ENCODE measurements at regions not wholly inside any gene's neighbourhood (a gene's known extent, or its start where the extent isn't known, plus 50 kb on each side); places are given as distances from the start of the nearest gene placed in this dataset.

DNA sequence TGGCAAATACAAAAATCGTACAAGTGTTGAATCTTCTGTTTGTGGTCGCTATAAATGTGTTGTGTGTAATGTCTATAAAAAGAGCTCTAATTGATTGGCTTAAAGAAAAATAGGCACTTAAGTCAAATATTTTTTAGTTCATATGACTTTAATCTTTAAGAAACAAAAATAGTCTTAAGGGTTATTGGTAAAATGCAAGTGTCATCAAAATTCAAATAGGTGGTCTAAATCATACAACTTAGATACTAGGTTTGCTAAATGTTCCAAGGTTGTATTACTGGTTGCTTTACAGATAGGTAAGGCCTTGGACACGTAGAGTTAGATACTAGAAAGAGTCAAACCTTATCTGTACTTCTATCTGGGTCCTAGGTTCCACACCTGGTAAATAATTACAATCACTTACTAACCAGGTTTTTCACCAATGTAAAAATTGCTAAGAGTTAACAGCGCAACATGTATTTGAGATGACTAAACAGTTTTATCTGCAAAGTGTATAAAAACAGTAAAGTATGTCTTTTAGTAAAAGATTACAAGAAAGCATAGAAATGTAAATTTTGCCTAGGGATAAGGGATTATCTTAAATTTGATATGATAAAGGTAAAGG lies 91.1 kb upstream of the GNAZ start:
- H3K4me2 ChIP-seq (ENCODE audit: extremely low read depth, insufficient read depth, low read length): no peak overlapping the region
- no peak overlapping the region for H3K9ac ChIP-seq (ENCODE audit: insufficient read depth, low read length)
- H3K79me2 ChIP-seq (ENCODE audit: control insufficient read depth, insufficient read depth, low read length): no peaks in the 10 kb centered on the region

GRCh38 chr22:22979954-22980353 lies 90.4 kb upstream of the GNAZ start:
- Histone ChIP-seq H2AFZ (ENCODE audit: low read length) (no peak overlapping the region), H4K20me1 (ENCODE audit: control insufficient read depth, extremely low read depth, insufficient read depth, low read length) (no peaks in the 10 kb centered on the region), H3K27me3 (ENCODE audit: control insufficient read depth, insufficient read depth, low read length) (no peaks in the 10 kb centered on the region), H3K9me3 (ENCODE audit: control insufficient read depth, insufficient read depth, low read depth, low read length) (no peaks in the 10 kb centered on the region), H3K4me3 (replicated peaks in 1 of 4; ENCODE audit: control extremely low read depth in 1 of 4, insufficient read depth in 1 of 4, low read depth in 3 of 4, low read length in 4 of 4) (no peak overlapping the region), H3K9ac (ENCODE audit: insufficient read depth, low read length) (no peak overlapping the region), H3K4me2 (ENCODE audit: extremely low read depth, insufficient read depth, low read length) (no peak overlapping the region), H3K27ac (ENCODE audit: insufficient read depth, low read length) (no peak overlapping the region), H3K4me1 (ENCODE audit: control insufficient read depth, extremely low read depth, insufficient read depth, low read length) (no peaks in the 10 kb centered on the region), H3K36me3 (ENCODE audit: control insufficient read depth, insufficient read depth, low read length) (no peaks in the 10 kb centered on the region), H3K79me2 (ENCODE audit: control insufficient read depth, insufficient read depth, low read length) (no peaks in the 10 kb centered on the region)
- TF ChIP-seq CTCF (conservative IDR thresholded peaks at IDR 0.05 in 1 of 2, IDR thresholded peaks at IDR 0.05 in 1 of 2; ENCODE audit: low read depth in 1 of 2, low read length in 2 of 2): no peak
- TF ChIP-seq EZH2 (IDR thresholded peaks at IDR 0.05; ENCODE audit: low read length, missing control alignments): no peak
- no peak for DNase-seq (ENCODE audit: low read depth in 2 of 2)

More for the DNA sequence above, 91.1 kb upstream of the GNAZ start:
- H3K27me3 ChIP-seq (ENCODE audit: control insufficient read depth, insufficient read depth, low read length): no peaks in the 10 kb centered on the region
- H3K9me3 ChIP-seq (ENCODE audit: control insufficient read depth, insufficient read depth, low read depth, low read length): no peaks in the 10 kb centered on the region
- DNase-seq (ENCODE audit: low read depth in 2 of 2): no peak
- no peak overlapping the region for H3K4me3 ChIP-seq (replicated peaks in 1 of 4; ENCODE audit: control extremely low read depth in 1 of 4, insufficient read depth in 1 of 4, low read depth in 3 of 4, low read length in 4 of 4)
- H3K4me1 ChIP-seq (ENCODE audit: control insufficient read depth, extremely low read depth, insufficient read depth, low read length): no peaks in the 10 kb centered on the region
- H3K36me3 ChIP-seq (ENCODE audit: control insufficient read depth, insufficient read depth, low read length): no peaks in the 10 kb centered on the region
- H2AFZ ChIP-seq (ENCODE audit: low read length): no peak overlapping the region
- H4K20me1 ChIP-seq (ENCODE audit: control insufficient read depth, extremely low read depth, insufficient read depth, low read length): no peaks in the 10 kb centered on the region
- TF ChIP-seq CTCF (conservative IDR thresholded peaks at IDR 0.05 in 1 of 2, IDR thresholded peaks at IDR 0.05 in 1 of 2; ENCODE audit: low read depth in 1 of 2, low read length in 2 of 2): no peak
- no peak overlapping the region for H3K27ac ChIP-seq (ENCODE audit: insufficient read depth, low read length)

- no peaks in the 10 kb centered on the region for H3K4me1 ChIP-seq (ENCODE audit: control insufficient read depth, extremely low read depth, insufficient read depth, low read length)
- no peak overlapping the region for H3K9ac ChIP-seq (ENCODE audit: insufficient read depth, low read length)
- no peak for DNase-seq (ENCODE audit: low read depth in 2 of 2)
- no peaks in the 10 kb centered on the region for H4K20me1 ChIP-seq (ENCODE audit: control insufficient read depth, extremely low read depth, insufficient read depth, low read length)
- no peak overlapping the region for H3K4me3 ChIP-seq (replicated peaks in 1 of 4; ENCODE audit: control extremely low read depth in 1 of 4, insufficient read depth in 1 of 4, low read depth in 3 of 4, low read length in 4 of 4)
- no peaks in the 10 kb centered on the region for H3K36me3 ChIP-seq (ENCODE audit: control insufficient read depth, insufficient read depth, low read length)
- H3K4me2 ChIP-seq (ENCODE audit: extremely low read depth, insufficient read depth, low read length): no peak overlapping the region
- H3K27me3 ChIP-seq (ENCODE audit: control insufficient read depth, insufficient read depth, low read length): no peaks in the 10 kb centered on the region
- no peak overlapping the region for H2AFZ ChIP-seq (ENCODE audit: low read length)
- TF ChIP-seq EZH2 (IDR thresholded peaks at IDR 0.05; ENCODE audit: low read length, missing control alignments) (no peak), CTCF (conservative IDR thresholded peaks at IDR 0.05 in 1 of 2, IDR thresholded peaks at IDR 0.05 in 1 of 2; ENCODE audit: low read depth in 1 of 2, low read length in 2 of 2) (no peak)
- no peaks in the 10 kb centered on the region for H3K9me3 ChIP-seq (ENCODE audit: control insufficient read depth, insufficient read depth, low read depth, low read length)
- H3K27ac ChIP-seq (ENCODE audit: insufficient read depth, low read length): no peak overlapping the region
- no peaks in the 10 kb centered on the region for H3K79me2 ChIP-seq (ENCODE audit: control insufficient read depth, insufficient read depth, low read length)
Measured at GRCh38 chr22:22981670-22982571, 88.4 kb upstream of the GNAZ start.

Measured in fibroblast of lung (primary cell).